NCI-H510A treated with DMSO at 0.1 percent for 48 hours (cell line): ENCODE measurements at regions not wholly inside any gene's neighbourhood (a gene's known extent, or its start where the extent isn't known, plus 50 kb on each side); places are given as distances from the start of the nearest gene placed in this dataset.
A peak's percentile ranks its signal among the peaks of the same experiment; 100 is the strongest.

Source experiments
- DNase-seq: peaks from one replicate; lab custom pipeline; 2025; lab: John Stamatoyannopoulos, UW

GRCh38 chr9:80622508-80622907, 1050.7 kb downstream of the TLE4 start:
- no peak for DNase-seq

DNA sequence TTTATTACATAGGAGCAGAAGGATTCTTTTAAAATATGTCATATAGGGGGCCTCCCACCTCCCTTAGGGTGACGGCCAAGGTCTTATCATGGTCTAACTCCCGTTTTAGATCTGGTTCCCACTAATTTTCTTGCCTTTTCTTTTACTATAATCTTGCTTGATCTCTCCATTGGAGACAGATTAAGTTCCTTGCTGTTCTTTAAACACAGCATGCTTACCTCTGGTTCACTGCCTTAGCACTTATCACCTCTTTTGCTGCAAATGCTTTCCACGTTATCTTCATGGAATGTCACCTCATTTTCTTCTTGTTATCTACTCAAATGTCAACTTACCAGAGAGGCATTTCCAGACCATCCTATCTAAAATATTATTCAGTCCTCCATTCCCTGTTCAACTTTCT, 1047.6 kb downstream of the TLE4 start:
- no peak for DNase-seq

DNA sequence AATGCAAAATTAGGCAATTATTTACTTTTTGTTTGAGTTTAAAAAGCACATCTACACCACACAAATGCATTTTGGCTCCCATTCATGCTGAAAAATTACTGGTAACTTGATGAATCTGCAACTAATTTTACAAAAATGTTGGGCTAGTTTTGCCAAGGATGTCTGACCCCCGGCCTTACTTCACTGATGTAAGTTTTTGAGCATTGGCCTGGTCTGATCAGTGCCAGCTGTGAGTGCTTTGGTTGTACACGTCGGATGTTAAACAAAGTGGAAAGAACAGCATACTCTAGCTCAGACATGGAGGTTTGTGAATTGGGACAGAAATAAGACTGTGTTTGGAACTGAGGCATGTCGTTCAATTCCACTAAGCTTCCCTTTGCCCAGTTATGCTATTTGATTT, 1044.2 kb downstream of the TLE4 start:
- no peak for DNase-seq

GRCh38 chr9:80605793-80606192, 1034.0 kb downstream of the TLE4 start:
- DNase-seq = no peak

GRCh38 chr9:80605129-80605528, 1033.4 kb downstream of the TLE4 start:
- peak; percentile 49 for DNase-seq

GRCh38 chr9:80602291-80602690, 1030.5 kb downstream of the TLE4 start:
- DNase-seq = peak; percentile 11

DNA sequence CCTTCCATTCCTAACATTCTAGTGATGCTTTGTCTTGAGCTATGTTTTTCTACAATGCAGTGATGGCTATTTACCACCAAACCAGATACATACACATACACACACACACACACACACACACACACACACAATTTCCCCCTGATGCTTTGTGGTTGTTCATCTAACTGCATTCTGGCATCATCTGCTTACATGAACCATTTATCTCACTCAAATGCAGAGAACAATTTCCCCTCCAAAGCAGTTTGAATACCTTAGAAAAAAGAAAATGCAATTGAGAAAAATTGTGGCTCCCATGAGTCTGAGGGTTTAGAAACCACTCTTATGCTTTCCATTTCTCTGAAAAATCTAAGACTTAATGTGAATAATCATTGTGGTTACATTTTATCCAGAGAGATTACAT, 1024.8 kb downstream of the TLE4 start:
- no peak for DNase-seq

DNA sequence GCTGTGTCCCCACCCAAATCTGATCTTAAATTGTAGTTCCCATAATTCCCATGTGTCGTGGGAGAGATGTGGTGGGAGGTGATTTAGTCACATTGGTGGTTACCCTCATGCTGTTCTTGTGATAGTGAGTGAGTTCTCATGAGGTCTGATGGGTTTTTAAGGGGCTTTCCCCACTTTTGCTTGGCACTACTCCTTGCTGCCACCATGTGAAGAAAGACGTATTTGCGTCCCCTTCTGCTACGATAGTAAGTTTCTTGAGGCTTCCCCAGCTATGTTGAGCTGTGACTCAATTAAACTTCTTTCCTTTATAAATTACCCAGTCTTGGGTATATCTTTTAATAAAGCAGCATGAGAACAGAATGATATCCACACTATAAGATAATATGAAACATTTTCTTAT, 1023.4 kb downstream of the TLE4 start:
- DNase-seq = no peak

GRCh38 chr9:80592413-80592812, 1020.6 kb downstream of the TLE4 start:
- DNase-seq = no peak

- no peak for DNase-seq
Measured at GRCh38 chr9:80586786-80587330, 1015.1 kb downstream of the TLE4 start.

GRCh38 chr9:80571953-80572352, 1000.2 kb downstream of the TLE4 start:
- no peak for DNase-seq

DNA sequence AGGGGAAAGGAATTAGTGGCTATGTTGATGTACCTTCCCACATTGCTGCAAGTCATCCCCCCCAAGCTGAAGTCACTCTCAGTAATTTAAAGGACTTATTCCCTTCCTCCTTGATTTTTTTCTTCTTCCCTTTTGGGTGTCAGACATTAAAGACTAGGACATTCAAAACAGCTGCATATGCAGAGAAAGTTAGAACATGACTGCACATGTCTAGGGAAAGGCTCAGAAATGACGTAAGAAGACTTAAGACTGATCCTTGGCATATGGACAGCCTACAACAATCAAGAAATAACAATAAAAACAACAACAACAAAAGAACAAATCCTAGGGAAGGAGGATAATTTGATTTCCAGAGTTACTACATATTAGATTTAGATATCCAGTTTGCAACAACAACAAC, 997.5 kb downstream of the TLE4 start:
- no peak for DNase-seq

GRCh38 chr9:80561526-80561925, 989.8 kb downstream of the TLE4 start:
- DNase-seq = no peak

DNA sequence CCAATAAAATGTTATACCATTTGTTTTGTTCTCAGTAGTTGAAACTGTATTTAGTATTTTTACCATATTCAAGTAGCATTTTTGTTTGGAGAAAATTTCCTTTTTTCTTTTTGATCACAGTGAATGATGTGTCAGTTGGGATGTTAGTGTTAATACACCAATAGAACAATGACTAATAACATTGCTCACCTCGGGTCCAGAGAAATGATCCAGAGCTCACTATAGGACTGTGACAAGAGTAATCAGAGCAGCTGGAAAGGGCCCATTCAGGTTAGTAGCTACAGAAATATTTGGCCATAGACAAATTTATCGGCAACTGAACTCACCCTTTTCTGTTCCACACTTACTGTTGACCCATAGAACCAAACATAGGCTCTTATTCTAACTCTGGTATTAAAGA, 989.2 kb downstream of the TLE4 start:
- no peak for DNase-seq

DNA sequence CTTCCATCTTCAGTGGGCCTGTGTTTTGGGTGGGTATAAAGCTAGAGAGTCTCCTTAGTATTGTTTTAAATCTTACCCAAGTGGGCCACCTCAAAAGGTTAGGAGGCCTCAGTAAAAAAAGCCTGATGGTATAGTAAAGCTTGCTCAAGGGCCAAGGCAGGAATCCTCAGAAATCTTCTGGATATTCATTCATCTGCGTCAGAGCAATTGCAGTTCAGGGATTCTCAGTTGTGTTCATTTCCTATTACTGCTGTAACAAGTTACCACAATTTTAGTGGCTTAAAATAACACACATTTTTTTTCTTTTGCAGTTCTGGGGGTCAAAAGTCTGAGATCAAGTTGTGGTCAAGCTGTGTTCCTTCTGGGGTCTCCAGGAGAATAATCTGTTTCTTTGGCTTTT, 985.5 kb downstream of the TLE4 start:
- no peak for DNase-seq

DNA sequence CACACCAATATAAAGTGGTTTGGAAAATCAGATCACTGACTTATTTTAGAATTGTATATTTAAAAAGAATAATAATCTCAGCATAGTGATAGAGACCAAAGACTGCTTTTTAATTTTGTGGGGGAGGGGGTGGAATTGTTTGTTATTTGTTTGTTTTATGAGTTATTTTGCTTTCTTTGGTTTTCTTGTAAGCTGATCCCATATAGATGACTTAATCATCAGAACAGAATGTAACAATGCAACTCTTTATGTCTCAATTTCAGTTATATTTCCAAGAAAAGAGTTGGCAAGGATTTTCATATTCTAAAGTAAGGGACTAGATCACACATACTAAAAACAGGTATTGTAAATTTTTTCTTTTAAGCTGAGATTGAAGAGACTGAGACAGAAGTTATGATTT, 984.9 kb downstream of the TLE4 start:
- no peak for DNase-seq

DNA sequence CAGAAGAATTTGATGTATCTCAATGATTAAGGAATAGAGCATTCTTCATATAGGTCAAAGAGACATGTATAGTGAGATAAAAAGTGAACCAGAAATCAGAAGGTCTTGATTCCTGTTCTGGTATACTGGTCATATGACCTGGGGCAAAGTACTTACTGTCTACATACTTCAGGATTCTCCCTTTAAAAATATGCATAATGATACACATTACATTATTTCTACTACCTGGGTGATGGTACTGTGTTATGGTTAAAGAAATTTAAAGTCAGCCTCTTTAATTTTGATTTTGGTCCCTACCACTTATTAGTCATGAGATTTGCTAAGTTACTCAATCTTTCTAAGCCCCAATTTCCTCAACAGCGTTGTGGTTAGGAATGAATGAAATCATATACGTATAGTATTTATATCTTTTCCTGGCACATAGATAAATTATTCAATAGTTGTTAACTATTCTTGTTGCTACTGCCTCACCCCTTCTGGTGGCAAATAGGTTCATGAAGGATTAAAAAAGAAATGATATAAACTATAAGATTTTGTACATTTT, 984.1 kb downstream of the TLE4 start:
- no peak for DNase-seq

- no peak for DNase-seq
Measured at GRCh38 chr9:80554856-80555255, 983.1 kb downstream of the TLE4 start.

GRCh38 chr9:80554301-80554700, 982.5 kb downstream of the TLE4 start:
- no peak for DNase-seq

GRCh38 chr9:80552931-80553330, 981.2 kb downstream of the TLE4 start:
- DNase-seq = no peak

DNA sequence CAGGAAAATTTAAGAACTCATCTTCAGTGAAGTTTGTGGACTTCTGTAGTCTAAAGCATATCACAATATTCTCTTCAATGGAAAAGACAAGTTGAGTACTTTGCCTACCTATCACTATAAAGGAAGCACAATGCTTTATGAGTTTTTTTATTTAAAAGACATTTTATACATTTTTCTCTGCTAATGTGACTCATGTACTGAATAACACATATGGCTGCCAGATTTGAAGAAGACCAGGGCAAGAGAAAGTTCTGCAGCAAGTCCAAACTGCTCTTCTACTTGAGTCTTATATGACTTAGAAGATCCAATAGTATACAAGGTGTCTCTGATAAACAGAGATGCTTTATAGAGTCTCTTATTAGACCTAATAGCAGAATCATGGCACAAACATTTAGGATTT, 978.4 kb downstream of the TLE4 start:
- DNase-seq = no peak

DNA sequence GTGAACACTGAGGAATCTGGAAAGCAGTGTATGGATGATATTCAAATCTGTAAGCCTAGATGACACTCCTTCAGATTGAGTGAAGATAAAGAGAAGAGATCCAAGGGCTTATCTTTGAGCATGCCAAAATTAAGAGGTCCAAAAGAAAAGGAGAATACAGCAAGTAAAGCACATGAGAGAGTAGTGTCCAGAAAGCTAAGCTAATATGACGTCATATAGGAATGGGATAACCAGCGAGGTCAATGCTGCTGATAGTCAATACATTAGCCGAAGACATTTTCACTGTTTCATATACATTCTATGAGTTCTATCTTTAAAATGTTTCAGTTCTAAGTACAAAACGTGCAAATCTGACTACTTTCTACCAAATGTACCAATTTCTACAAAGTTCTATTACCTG, 975.8 kb downstream of the TLE4 start:
- no peak for DNase-seq

- DNase-seq = no peak
Measured at GRCh38 chr9:80540387-80540786, 968.6 kb downstream of the TLE4 start.

DNA sequence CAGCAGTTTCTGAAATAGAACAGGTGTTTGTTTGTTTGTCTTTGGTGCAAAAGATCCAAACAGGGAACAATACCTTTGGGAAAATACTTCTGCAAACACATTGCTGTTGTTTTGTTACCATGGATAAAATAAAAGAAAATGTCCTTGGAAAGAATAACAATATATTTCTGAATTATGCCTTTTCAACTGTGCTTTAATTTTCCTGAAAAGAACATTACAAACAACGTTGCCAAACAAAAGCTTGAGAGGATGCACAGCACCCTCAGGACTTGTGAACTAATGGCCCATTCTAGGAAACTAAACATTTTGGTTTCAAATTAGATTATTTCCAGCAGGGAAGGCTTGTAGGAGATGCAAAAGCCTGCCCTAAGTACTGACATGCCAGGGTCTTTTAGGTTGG, 967.2 kb downstream of the TLE4 start:
- DNase-seq = no peak

DNA sequence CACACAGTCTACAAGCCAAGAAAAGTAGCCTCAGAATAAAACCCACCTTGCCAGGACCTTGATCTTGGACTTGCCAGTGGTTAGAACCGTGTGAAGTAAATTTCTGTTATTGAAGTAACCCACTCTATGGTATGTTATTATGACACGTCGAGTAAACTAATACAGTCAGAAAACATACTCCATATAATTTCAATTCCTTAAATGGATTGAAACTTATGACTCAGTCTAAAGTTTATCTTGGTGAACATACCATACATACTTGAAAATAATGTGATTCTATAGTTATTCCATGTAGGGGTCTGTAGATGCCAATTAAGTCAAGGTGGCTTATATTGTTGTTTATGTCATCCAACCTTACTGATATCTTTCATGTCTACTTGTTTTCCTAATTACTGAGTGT, 950.7 kb downstream of the TLE4 start:
- DNase-seq = no peak
